Osteocyte (in vitro differentiated cells): ENCODE measurements at regions not wholly inside any gene's neighbourhood (a gene's known extent, or its start where the extent isn't known, plus 50 kb on each side); places are given as distances from the start of the nearest gene placed in this dataset.
A peak's percentile ranks its signal among the peaks of the same experiment; 100 is the strongest.

Source experiments
- DNase-seq: peaks from one replicate; pipeline ENCODE4 v3.0.0; 2021; ENCODE audit warnings: mixed read lengths; ENCODE audit not compliant: unreplicated experiment; ENCODE audit errors: extremely low spot score
- H3K27ac Mint-ChIP-seq: one replicate; pipeline ENCODE4 v1.8.0; 2021; ENCODE audit warnings: mild to moderate bottlenecking, mixed read lengths; ENCODE audit not compliant: unreplicated experiment
- H3K27me3 Mint-ChIP-seq: one replicate; pipeline ENCODE4 v1.8.0; 2021; ENCODE audit warnings: mixed read lengths; ENCODE audit not compliant: unreplicated experiment
- H3K36me3 Mint-ChIP-seq: one replicate; pipeline ENCODE4 v1.8.0; 2021; ENCODE audit warnings: mixed read lengths; ENCODE audit not compliant: unreplicated experiment
- H3K4me1 Mint-ChIP-seq: one replicate; pipeline ENCODE4 v1.8.0; 2021; ENCODE audit warnings: mixed read lengths; ENCODE audit not compliant: unreplicated experiment
- H3K4me3 Mint-ChIP-seq: one replicate; pipeline ENCODE4 v1.8.0; 2021; ENCODE audit warnings: mild to moderate bottlenecking, moderate library complexity, mixed read lengths; ENCODE audit not compliant: unreplicated experiment
- H3K9me3 Mint-ChIP-seq: one replicate; pipeline ENCODE4 v1.8.0; 2021; ENCODE audit warnings: mixed read lengths; ENCODE audit not compliant: unreplicated experiment
- TF ChIP-seq, protein P1 (sequence below): fragments of 200-600 bp; sonication (generic); IDR thresholded peaks from 2 replicates; pipeline ENCODE4 v1.5.0; 2021; ENCODE audit warnings: antibody characterized with exemption, mild to moderate bottlenecking, moderate library complexity

DNA sequence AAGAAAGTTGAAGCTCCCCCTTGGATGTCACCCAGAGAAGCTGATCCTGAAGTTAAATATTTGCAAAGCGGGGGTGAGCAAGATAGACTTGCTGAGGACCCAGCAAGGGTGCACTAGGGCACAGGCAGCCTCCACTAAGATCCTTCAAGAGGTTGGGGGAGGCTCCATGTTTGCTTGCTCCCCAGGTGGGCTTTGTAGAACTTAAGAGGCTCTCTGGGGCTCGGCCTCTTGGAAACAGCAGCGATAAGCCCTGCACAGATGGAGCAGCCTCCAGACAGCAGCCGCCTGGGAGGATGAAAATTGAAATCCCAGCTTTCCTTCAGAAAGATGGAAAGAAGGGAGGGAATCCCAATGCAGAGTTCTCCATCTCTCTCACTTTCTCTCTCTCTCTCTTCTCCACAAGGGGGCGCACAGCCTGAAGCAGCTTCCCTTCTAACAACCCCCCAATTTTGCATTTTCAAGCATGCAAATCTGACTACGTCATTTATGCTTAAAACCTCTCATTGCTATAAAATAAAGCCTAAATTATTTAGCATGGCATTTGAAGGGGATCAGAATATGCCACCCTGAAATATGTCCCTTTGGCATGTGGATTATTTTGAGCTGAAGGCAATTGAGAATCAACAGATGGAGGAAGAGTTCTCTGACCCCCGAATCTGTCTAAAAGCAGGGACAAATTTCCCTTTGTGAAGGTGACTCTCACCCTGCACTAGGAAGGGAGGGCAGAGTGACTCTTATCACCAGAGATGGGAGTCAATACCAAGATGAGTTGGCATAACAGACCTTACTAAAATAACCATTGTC lies 185.7 kb upstream of the KLHL29 start:
- Mint-ChIP-seq H3K36me3 (no peaks in the 10 kb centered on the region), H3K27me3 (peaks cover 14% of the 10 kb centered on the region), H3K4me3 (no peak overlapping the region), H3K9me3 (no peaks in the 10 kb centered on the region), H3K27ac (no peak overlapping the region), H3K4me1 (no peaks in the 10 kb centered on the region)
- TF ChIP-seq, protein P1, sequence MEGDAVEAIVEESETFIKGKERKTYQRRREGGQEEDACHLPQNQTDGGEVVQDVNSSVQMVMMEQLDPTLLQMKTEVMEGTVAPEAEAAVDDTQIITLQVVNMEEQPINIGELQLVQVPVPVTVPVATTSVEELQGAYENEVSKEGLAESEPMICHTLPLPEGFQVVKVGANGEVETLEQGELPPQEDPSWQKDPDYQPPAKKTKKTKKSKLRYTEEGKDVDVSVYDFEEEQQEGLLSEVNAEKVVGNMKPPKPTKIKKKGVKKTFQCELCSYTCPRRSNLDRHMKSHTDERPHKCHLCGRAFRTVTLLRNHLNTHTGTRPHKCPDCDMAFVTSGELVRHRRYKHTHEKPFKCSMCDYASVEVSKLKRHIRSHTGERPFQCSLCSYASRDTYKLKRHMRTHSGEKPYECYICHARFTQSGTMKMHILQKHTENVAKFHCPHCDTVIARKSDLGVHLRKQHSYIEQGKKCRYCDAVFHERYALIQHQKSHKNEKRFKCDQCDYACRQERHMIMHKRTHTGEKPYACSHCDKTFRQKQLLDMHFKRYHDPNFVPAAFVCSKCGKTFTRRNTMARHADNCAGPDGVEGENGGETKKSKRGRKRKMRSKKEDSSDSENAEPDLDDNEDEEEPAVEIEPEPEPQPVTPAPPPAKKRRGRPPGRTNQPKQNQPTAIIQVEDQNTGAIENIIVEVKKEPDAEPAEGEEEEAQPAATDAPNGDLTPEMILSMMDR, result peak; percentile 46
- no peak for DNase-seq

DNA sequence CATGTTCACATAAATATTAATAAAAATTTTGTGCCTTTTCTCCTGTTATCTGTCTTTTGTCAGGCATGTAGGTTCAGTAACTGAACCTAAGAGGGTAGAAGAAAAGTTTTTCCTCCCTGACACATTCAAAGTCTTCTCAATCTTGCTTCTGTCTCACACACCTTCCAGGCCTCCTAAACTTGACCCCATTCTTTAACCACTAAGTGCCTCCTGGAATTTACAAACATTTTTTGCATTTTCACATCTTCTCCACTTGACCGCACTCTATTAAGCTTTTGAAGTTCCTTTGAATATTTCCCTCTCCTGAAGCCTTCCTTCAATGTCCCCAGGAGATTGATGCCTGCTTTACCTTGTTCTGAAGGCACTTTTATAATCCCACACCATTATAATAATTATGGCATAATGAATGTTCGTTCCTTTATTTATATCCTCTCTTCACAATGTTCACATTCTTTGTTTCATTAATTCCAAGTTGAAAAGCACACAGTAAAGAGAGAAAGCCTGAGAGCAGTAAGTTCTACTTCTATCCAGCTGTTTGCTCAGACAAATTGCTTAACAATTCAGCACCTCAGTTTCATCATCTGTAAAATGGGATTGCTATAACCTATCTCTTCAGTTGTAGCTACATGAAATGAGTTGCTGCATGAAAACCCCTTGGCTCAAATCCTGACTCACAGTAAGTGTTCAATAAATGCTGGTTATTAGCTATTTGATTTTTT lies 184.8 kb upstream of the KLHL29 start:
- TF ChIP-seq, protein P1, result no peak
- Mint-ChIP-seq H3K4me1 (no peaks in the 10 kb centered on the region), H3K27ac (no peak overlapping the region), H3K9me3 (no peaks in the 10 kb centered on the region), H3K4me3 (no peak overlapping the region), H3K27me3 (peaks cover 8% of the 10 kb centered on the region), H3K36me3 (no peaks in the 10 kb centered on the region)
- no peak for DNase-seq

DNA sequence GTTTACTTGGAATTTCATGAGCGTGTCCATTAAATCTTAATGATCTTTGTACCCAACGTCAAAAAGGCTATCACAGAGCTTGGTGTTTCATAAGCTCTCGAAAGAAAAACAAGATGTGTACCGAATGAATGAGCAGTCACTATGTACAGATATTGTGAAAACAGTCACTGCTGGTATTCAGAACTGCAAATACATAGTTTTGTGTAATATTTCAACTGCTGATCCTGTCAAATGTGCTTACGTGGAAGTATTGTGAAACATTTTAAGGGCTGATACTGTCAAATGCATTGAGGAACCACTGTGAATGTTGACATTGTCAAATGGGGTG lies 184.2 kb upstream of the KLHL29 start:
- DNase-seq, result no peak
- no peaks in the 10 kb centered on the region for H3K36me3 Mint-ChIP-seq
- peaks cover 8% of the 10 kb centered on the region for H3K27me3 Mint-ChIP-seq
- TF ChIP-seq, protein P1, result no peak
- no peaks in the 10 kb centered on the region for H3K9me3 Mint-ChIP-seq
- no peak overlapping the region for H3K27ac Mint-ChIP-seq
- no peaks in the 10 kb centered on the region for H3K4me1 Mint-ChIP-seq
- H3K4me3 Mint-ChIP-seq, result no peak overlapping the region

DNA sequence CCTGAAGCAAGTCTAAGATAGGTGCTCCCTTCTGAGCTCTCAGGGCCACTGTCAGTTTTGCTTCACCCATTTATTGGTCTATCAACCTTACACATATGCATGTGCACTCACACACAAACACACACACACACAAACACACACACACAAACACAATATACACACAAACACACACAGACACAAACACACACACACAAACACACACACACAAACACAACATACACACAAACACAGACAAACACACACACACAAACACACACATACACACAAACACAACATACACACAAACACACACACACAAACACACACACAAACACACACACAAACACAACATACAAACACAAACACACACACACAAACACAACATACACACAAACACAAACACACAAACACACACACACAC lies 181.6 kb upstream of the KLHL29 start:
- Mint-ChIP-seq H3K36me3 (no peaks in the 10 kb centered on the region), H3K27ac (no peak overlapping the region), H3K27me3 (peaks cover 8% of the 10 kb centered on the region), H3K9me3 (no peaks in the 10 kb centered on the region), H3K4me3 (no peak overlapping the region), H3K4me1 (no peaks in the 10 kb centered on the region)
- DNase-seq, result no peak
- TF ChIP-seq, protein P1, result no peak

DNA sequence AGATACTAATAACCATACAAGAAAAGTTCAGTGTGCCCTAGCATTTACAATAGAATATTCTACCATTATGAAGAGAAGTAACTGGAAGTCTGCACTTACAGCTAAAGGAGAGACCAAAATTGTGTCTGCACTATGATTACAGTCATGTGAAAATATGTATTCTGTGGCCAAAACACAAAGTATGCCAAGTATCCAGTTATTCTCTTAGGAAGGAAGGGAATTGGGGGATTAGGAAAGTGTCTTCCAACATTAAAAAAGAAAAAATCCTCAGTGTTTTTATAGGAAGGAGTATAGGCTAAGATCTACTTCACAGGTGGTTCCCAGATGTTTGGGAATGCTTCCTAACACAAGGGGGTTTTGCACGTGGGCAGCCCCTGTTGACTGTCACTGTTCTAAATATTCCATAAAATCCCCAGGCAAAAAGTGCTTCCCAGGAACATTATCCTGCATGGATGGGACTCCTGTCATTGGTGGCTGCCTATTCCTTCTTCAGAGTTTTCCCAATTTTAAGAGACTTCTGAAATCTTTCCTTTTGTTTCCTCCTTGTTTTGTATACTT lies 180.2 kb upstream of the KLHL29 start:
- Mint-ChIP-seq H3K27ac (no peak overlapping the region), H3K36me3 (no peaks in the 10 kb centered on the region), H3K9me3 (no peaks in the 10 kb centered on the region), H3K4me3 (no peak overlapping the region), H3K27me3 (peaks cover 8% of the 10 kb centered on the region), H3K4me1 (no peaks in the 10 kb centered on the region)
- DNase-seq, result peak; percentile 13
- TF ChIP-seq, protein P1, result no peak
